ENCODE measurements at regions not wholly inside any gene's neighbourhood (a gene's known extent, or its start where the extent isn't known, plus 50 kb on each side); places are given as distances from the start of the nearest gene placed in this dataset.

GRCh38 chr13:74320282-74320681, 186.1 kb upstream of the KLF12 start:
- TF ChIP-seq EP300 (IDR thresholded peaks at IDR 0.05) = no peak
- TF ChIP-seq CTCF (IDR thresholded peaks at IDR 0.05) = no peak
- no peak for TF ChIP-seq POLR2A (IDR thresholded peaks at IDR 0.05; ENCODE audit: low read depth)
- no peak for TF ChIP-seq POLR2AphosphoS5 (IDR thresholded peaks at IDR 0.05)
